ENCODE measurements at regions not wholly inside any gene's neighbourhood (a gene's known extent, or its start where the extent isn't known, plus 50 kb on each side); places are given as distances from the start of the nearest gene placed in this dataset.

GRCh38 chr10:55873485-55873884 lies 487.6 kb downstream of the ZWINT start:
- FAIRE-seq: no peak
- Histone ChIP-seq H4K20me1 (ENCODE audit: control insufficient read depth, insufficient read depth) (no peaks in the 10 kb centered on the region), H3K27ac (ENCODE audit: control insufficient read depth, insufficient read depth) (no peak overlapping the region), H3K27me3 (replicated peaks in 1 of 2; ENCODE audit: control insufficient read depth in 2 of 2, insufficient read depth in 2 of 2, low read length in 1 of 2) (no peaks in the 10 kb centered on the region), H3K9ac (ENCODE audit: control insufficient read depth, insufficient read depth, low read length) (no peak overlapping the region), H3K36me3 (ENCODE audit: control insufficient read depth in 2 of 2, insufficient read depth in 2 of 2, low read length in 1 of 2) (no peaks in the 10 kb centered on the region), H3K79me2 (ENCODE audit: control insufficient read depth, insufficient read depth, low read length) (no peaks in the 10 kb centered on the region), H2AFZ (ENCODE audit: control insufficient read depth, low read depth, low read length) (no peak overlapping the region), H3K4me3 (no peak overlapping the region), H3K9me3 (replicated peaks; ENCODE audit: control insufficient read depth, insufficient read depth, low read length) (no peaks in the 10 kb centered on the region), H3K4me2 (ENCODE audit: control insufficient read depth, insufficient read depth) (no peak overlapping the region), H3K4me1 (ENCODE audit: control insufficient read depth, insufficient read depth, low read length) (no peaks in the 10 kb centered on the region)
- in situ Hi-C loops (cut with MboI) (no loop called here), intact Hi-C loops (cut with micrococcal nuclease; ENCODE audit: unreplicated experiment) (no loop called here)
- DNase-seq (ENCODE audit: low read depth, low spot score): no peak
- POLR2A ChIA-PET: interaction anchor here (0.6 kb wide), 1 partner anchor 1035 kb away, joined by 6 read pairs; no protein-coding TSS in a partner anchor
- RAD21 ChIA-PET (ENCODE audit: unreplicated experiment): no interaction called here
- no TSS peak for BruUV-seq (replicated peaks)
- SMC1A ChIA-PET (ENCODE audit: uncharacterized antibody, unreplicated experiment): interaction anchor here (0.7 kb wide), 1 partner anchor 9 kb away, joined by 3 read pairs; no protein-coding TSS in a partner anchor
- TF ChIP-seq PML (IDR thresholded peaks at IDR 0.05; ENCODE audit: low read length): no peak
- TF ChIP-seq MTA3 (IDR thresholded peaks at IDR 0.05; ENCODE audit: borderline replicate concordance, low read length): no peak
- TF ChIP-seq ZZZ3 (IDR thresholded peaks at IDR 0.05; ENCODE audit: control insufficient read depth, insufficient read length, low read depth): no peak
- no peak for TF ChIP-seq ETV6 (conservative IDR thresholded peaks at IDR 0.05 in 1 of 2, IDR thresholded peaks at IDR 0.05 in 1 of 2; ENCODE audit: borderline replicate concordance in 1 of 2, low read depth in 1 of 2)
- TF ChIP-seq ZBTB40 (IDR thresholded peaks at IDR 0.05; ENCODE audit: borderline replicate concordance): no peak
- TF ChIP-seq ZNF622 (IDR thresholded peaks at IDR 0.05): no peak
- no peak for TF ChIP-seq SIX5 (IDR thresholded peaks at IDR 0.05; ENCODE audit: low read depth, low read length, severe bottlenecking)
- TF ChIP-seq HSF1 (IDR thresholded peaks at IDR 0.05; ENCODE audit: low read depth, low read length): no peak
- no peak for TF ChIP-seq POLR2A (IDR thresholded peaks at IDR 0.05; ENCODE audit: low read depth, low read length)
- no peak for ATAC-seq
- CTCF ChIA-PET: no interaction called here
- WGBS (ENCODE audit: insufficient coverage, insufficient replicate concordance, low lambda C conversion rate, missing lambda C conversion rate): 0% methylated on average over 2 of the region's 2 CpGs
